ENCODE measurements at regions not wholly inside any gene's neighbourhood (a gene's known extent, or its start where the extent isn't known, plus 50 kb on each side); places are given as distances from the start of the nearest gene placed in this dataset.

GRCh38 chr3:94234177-94234788 lies 171.4 kb downstream of the NSUN3 start:
- Mint-ChIP-seq H3K27me3 (ENCODE audit: insufficient read depth) (no peaks in the 10 kb centered on the region), H3K4me3 (no peak overlapping the region), H3K9me3 (no peaks in the 10 kb centered on the region), H3K4me1 (ENCODE audit: low read depth) (peaks cover 7% of the 10 kb centered on the region), H3K36me3 (ENCODE audit: low read depth) (no peaks in the 10 kb centered on the region), H3K27ac (no peak overlapping the region)
- DNase-seq (ENCODE audit: low spot score) = no peak
- intact Hi-C loops (cut with micrococcal nuclease) = loop anchor here (1.0 kb wide), 1 partner anchor 230 kb away; no protein-coding TSS in a partner anchor

- H3K27ac Mint-ChIP-seq = no peak overlapping the region
- H3K4me1 Mint-ChIP-seq (ENCODE audit: low read depth) = no peaks in the 10 kb centered on the region
- no peak for DNase-seq (ENCODE audit: low spot score)
- intact Hi-C loops (cut with micrococcal nuclease) = loop anchor here (10.0 kb wide), 1 partner anchor 1633 kb away; no protein-coding TSS in a partner anchor
- H3K36me3 Mint-ChIP-seq (ENCODE audit: low read depth) = no peaks in the 10 kb centered on the region
- peaks cover 3% of the 10 kb centered on the region for H3K27me3 Mint-ChIP-seq (ENCODE audit: insufficient read depth)
- H3K4me3 Mint-ChIP-seq = no peak overlapping the region
- H3K9me3 Mint-ChIP-seq = no peaks in the 10 kb centered on the region
These were observed 179.1 kb downstream of the NSUN3 start for GRCh38 chr3:94241986-94242385.

DNA sequence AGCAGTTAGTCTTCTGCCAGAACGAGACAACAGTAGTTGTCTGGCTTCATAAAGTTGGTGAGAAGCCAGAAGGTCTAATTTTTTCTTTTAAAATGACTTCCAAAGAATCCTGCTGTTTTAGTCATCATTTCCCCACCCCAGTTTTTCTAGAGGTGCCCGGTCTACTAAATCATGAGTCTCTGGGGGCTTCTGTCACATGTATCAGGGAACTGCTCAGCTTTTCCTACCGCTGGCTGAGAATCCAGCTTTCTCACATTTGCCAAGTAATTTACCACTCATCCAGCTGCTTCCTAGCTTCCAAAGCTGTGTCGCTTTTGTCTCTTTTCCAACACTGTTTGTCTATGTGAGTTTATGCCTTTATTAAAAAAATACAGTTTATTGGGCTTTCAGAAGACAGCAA lies 183.3 kb downstream of the NSUN3 start:
- Mint-ChIP-seq H3K4me1 (ENCODE audit: low read depth) (no peaks in the 10 kb centered on the region), H3K27me3 (ENCODE audit: insufficient read depth) (peaks cover 5% of the 10 kb centered on the region), H3K9me3 (no peaks in the 10 kb centered on the region), H3K4me3 (no peak overlapping the region), H3K36me3 (ENCODE audit: low read depth) (no peaks in the 10 kb centered on the region), H3K27ac (no peak overlapping the region)
- no peak for DNase-seq (ENCODE audit: low spot score)
- intact Hi-C loops (cut with micrococcal nuclease) = loop anchor here (10.0 kb wide), 1 partner anchor 1629 kb away; no protein-coding TSS in a partner anchor

DNA sequence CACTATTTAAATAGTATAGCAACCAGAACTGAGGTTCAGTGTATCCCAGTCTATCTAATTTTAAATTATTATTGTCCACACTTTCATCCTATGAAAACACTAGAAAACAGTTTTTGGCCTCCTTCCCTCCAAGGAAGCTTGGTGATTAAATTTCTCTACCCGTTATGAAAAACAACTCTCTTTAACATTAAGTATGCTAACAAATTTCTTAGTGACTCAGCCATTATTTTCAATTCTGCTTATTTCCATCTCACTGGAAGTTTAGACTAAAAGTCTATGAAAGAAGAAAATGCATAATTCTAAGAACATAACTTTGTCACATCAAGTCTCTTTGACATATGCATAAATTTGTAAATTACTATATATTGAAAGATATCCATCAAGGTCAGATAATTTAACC lies 185.2 kb downstream of the NSUN3 start:
- Mint-ChIP-seq H3K4me1 (ENCODE audit: low read depth) (no peaks in the 10 kb centered on the region), H3K27me3 (ENCODE audit: insufficient read depth) (peaks cover 5% of the 10 kb centered on the region), H3K27ac (no peak overlapping the region), H3K4me3 (no peak overlapping the region), H3K9me3 (no peaks in the 10 kb centered on the region), H3K36me3 (ENCODE audit: low read depth) (no peaks in the 10 kb centered on the region)
- intact Hi-C loops (cut with micrococcal nuclease) = loop anchor here (2.0 to 10.0 kb wide), 2 partner anchors 615 to 1627 kb away; no protein-coding TSS in a partner anchor
- no peak for DNase-seq (ENCODE audit: low spot score)

DNA sequence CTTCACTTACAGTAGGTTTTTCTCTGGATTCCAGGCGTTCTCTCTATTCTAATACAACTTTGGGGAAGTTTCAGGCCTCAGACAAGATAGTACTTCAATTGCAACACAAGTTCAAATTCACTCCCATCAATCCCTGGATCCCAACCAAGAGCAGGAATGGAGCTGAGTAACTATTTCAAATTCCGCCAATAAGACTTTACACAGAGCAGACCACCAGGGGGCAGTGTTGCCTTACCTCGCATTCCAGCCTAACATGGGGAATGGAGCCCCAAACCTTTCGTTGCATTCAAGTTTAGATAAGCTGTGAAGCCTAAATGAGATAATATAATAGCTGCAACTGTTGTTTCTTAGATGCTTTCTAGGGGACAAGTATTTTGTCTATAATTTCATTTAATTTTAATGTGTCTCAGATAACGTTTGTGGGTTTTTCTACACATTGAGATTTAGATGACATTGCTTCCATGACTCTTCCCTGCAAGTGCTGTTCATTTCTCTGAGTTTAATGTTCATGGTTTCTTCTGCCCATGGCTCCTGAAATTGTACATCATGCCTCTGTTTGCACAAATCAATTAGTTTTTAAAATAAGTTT lies 186.7 kb downstream of the NSUN3 start:
- Mint-ChIP-seq H3K27me3 (ENCODE audit: insufficient read depth) (peaks cover 5% of the 10 kb centered on the region), H3K36me3 (ENCODE audit: low read depth) (no peaks in the 10 kb centered on the region), H3K27ac (no peak overlapping the region), H3K4me3 (no peak overlapping the region), H3K9me3 (no peaks in the 10 kb centered on the region), H3K4me1 (ENCODE audit: low read depth) (no peaks in the 10 kb centered on the region)
- DNase-seq (ENCODE audit: low spot score) = peak; percentile 38
- intact Hi-C loops (cut with micrococcal nuclease) = loop anchor here (1.0 to 10.0 kb wide), 3 partner anchors 245 to 1625 kb away; no protein-coding TSS in a partner anchor

DNA sequence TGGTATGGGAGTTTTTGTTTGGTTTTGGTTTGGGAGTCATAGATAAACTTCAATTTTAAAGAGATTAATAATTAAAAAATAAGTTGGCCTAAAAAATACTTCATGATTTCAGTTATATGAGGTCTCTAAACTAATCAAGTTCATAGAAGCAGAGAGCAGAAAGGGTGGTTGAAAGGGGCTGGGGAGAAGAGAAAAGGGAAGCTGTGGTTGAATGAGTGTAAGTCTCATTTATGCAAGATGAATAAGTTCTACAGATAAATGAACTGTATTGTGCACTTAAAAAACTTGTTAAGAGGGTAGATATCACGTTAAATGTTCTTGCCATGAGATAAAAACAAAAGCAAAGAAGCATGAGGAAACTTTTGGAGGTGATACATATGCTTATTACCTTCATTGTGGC lies 188.7 kb downstream of the NSUN3 start:
- H3K36me3 Mint-ChIP-seq (ENCODE audit: low read depth) = no peaks in the 10 kb centered on the region

GRCh38 chr3:94252316-94252715 lies 189.5 kb downstream of the NSUN3 start:
- no peaks in the 10 kb centered on the region for H3K4me1 Mint-ChIP-seq (ENCODE audit: low read depth)
- peaks cover 2% of the 10 kb centered on the region for H3K27me3 Mint-ChIP-seq (ENCODE audit: insufficient read depth)
- DNase-seq (ENCODE audit: low spot score) = no peak
- no peaks in the 10 kb centered on the region for H3K36me3 Mint-ChIP-seq (ENCODE audit: low read depth)
- no peaks in the 10 kb centered on the region for H3K9me3 Mint-ChIP-seq
- intact Hi-C loops (cut with micrococcal nuclease) = no loop called here
- H3K4me3 Mint-ChIP-seq = no peak overlapping the region
- H3K27ac Mint-ChIP-seq = no peak overlapping the region

More for the DNA sequence above, 188.7 kb downstream of the NSUN3 start:
- Mint-ChIP-seq H3K27ac (no peak overlapping the region), H3K4me1 (ENCODE audit: low read depth) (no peaks in the 10 kb centered on the region), H3K27me3 (ENCODE audit: insufficient read depth) (peaks cover 2% of the 10 kb centered on the region), H3K9me3 (no peaks in the 10 kb centered on the region), H3K4me3 (no peak overlapping the region)
- DNase-seq (ENCODE audit: low spot score) = no peak
- intact Hi-C loops (cut with micrococcal nuclease) = no loop called here

- no peak for DNase-seq (ENCODE audit: low spot score)
- Mint-ChIP-seq H3K9me3 (no peaks in the 10 kb centered on the region), H3K27ac (no peak overlapping the region), H3K4me3 (no peak overlapping the region), H3K4me1 (ENCODE audit: low read depth) (no peaks in the 10 kb centered on the region), H3K36me3 (ENCODE audit: low read depth) (no peaks in the 10 kb centered on the region), H3K27me3 (ENCODE audit: insufficient read depth) (no peaks in the 10 kb centered on the region)
- intact Hi-C loops (cut with micrococcal nuclease) = no loop called here
These were observed 194.3 kb downstream of the NSUN3 start for GRCh38 chr3:94256888-94257813.

DNA sequence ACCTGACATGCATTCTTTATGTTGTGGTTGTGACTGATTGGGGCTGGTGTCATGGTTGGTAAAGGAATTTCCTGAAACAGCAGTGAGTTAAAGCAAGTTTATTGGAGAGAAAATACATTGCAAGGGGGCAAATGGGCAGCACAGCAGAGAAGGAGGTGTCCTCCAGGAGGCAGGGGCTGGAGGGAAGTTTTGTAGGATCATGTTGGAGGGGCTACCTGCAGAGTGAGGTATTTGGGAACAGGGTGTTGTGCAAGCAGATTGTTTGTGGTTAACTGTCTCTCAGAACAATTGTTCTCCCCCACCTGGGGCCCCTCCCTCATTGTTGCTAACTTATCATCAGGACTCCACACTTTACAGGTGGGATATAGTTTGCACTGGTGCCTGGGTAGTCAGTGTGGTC lies 196.0 kb downstream of the NSUN3 start:
- Mint-ChIP-seq H3K4me1 (ENCODE audit: low read depth) (no peaks in the 10 kb centered on the region), H3K9me3 (no peaks in the 10 kb centered on the region), H3K27me3 (ENCODE audit: insufficient read depth) (peaks cover 2% of the 10 kb centered on the region), H3K36me3 (ENCODE audit: low read depth) (no peaks in the 10 kb centered on the region), H3K4me3 (no peak overlapping the region), H3K27ac (no peak overlapping the region)
- intact Hi-C loops (cut with micrococcal nuclease) = no loop called here
- no peak for DNase-seq (ENCODE audit: low spot score)

DNA sequence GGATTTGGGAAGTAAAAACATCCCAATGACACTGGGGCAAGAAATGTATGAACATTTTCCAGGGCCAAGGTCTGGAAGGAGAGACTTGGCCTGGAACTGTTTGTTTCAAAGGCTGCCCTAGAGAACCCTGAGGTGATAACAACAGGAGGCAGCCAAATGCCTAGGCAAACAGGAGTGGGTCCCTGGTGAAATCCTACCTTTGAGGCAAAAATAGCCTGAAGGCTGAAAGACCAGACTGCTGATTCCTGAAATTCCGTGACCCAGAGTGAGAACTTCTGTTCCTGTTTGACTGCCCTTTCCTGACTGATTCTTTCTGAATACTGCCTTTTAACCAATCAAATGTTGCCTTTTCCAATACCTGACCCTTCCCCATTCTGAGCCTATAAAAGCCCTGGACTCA lies 196.4 kb downstream of the NSUN3 start:
- Mint-ChIP-seq H3K27ac (no peak overlapping the region), H3K4me1 (ENCODE audit: low read depth) (no peaks in the 10 kb centered on the region), H3K27me3 (ENCODE audit: insufficient read depth) (peaks cover 2% of the 10 kb centered on the region), H3K36me3 (ENCODE audit: low read depth) (no peaks in the 10 kb centered on the region), H3K9me3 (no peaks in the 10 kb centered on the region), H3K4me3 (no peak overlapping the region)
- DNase-seq (ENCODE audit: low spot score) = no peak
- intact Hi-C loops (cut with micrococcal nuclease) = no loop called here

GRCh38 chr3:94269763-94270162 lies 206.9 kb downstream of the NSUN3 start:
- Mint-ChIP-seq H3K4me3 (no peak overlapping the region), H3K27ac (no peak overlapping the region), H3K36me3 (ENCODE audit: low read depth) (no peaks in the 10 kb centered on the region), H3K9me3 (no peaks in the 10 kb centered on the region), H3K27me3 (ENCODE audit: insufficient read depth) (no peaks in the 10 kb centered on the region), H3K4me1 (ENCODE audit: low read depth) (no peaks in the 10 kb centered on the region)
- DNase-seq (ENCODE audit: low spot score) = no peak
- intact Hi-C loops (cut with micrococcal nuclease) = no loop called here

DNA sequence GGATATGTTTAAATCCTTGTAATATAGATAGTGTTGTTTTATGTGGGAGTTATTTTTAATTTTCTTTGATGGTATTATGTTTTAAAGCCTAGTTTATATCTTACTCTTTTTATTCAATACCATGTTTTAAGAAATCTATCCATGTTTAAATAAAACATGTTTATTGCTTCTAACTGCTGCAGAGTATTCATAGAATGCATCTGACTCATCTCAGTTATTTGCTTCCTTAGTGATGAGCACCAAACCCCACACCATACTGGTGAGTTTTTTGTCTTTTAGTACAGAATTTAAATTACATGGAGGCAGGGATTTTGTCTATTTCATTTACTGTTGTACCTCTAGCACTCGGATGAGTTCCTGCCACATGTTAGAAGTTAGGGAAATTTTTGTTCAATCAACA lies 209.2 kb downstream of the NSUN3 start:
- no peaks in the 10 kb centered on the region for H3K9me3 Mint-ChIP-seq
- no peak overlapping the region for H3K4me3 Mint-ChIP-seq
- no peak for DNase-seq (ENCODE audit: low spot score)
- H3K36me3 Mint-ChIP-seq (ENCODE audit: low read depth) = no peaks in the 10 kb centered on the region
- H3K27me3 Mint-ChIP-seq (ENCODE audit: insufficient read depth) = no peaks in the 10 kb centered on the region
- H3K27ac Mint-ChIP-seq = no peak overlapping the region
- H3K4me1 Mint-ChIP-seq (ENCODE audit: low read depth) = no peaks in the 10 kb centered on the region
- intact Hi-C loops (cut with micrococcal nuclease) = no loop called here

DNA sequence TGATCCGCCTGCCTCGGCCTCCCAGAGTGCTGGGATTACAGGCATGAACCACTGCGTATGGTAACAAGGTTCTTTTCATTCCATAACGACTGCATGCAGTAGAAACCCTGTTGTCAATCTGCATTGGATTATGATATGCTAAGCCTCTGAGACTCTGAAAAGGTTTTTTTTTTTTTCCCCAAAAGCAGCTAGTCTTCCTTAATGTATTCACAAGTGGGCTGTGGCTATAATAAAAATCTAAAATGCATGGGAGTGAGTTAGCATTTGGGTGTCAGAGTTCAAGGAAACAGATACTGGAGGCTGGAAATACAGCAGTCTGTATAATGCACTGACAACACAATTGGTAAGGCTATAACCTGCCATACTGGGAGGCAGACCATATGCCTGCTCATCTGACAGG lies 218.1 kb downstream of the NSUN3 start:
- Mint-ChIP-seq H3K27me3 (ENCODE audit: insufficient read depth) (no peaks in the 10 kb centered on the region), H3K4me1 (ENCODE audit: low read depth) (no peaks in the 10 kb centered on the region), H3K27ac (no peak overlapping the region), H3K9me3 (no peaks in the 10 kb centered on the region), H3K4me3 (no peak overlapping the region), H3K36me3 (ENCODE audit: low read depth) (no peaks in the 10 kb centered on the region)
- DNase-seq (ENCODE audit: low spot score) = no peak
- intact Hi-C loops (cut with micrococcal nuclease) = no loop called here

Data from activated T-helper 1 cell treated with anti-CD3 and anti-CD28 coated beads, Interleukin-12 subunit alpha, Interleukin-12 subunit beta, Interleukin-2, Interleukin-4 antibody, amounts not matched to agents 30 ng/mL and 10 ng/mL and 1 ng/mL, durations not matched to agents 14 hours and 24 hours and 36 hours (primary cell).